ENCODE measurements at regions not wholly inside any gene's neighbourhood (a gene's known extent, or its start where the extent isn't known, plus 50 kb on each side); places are given as distances from the start of the nearest gene placed in this dataset.

DNA sequence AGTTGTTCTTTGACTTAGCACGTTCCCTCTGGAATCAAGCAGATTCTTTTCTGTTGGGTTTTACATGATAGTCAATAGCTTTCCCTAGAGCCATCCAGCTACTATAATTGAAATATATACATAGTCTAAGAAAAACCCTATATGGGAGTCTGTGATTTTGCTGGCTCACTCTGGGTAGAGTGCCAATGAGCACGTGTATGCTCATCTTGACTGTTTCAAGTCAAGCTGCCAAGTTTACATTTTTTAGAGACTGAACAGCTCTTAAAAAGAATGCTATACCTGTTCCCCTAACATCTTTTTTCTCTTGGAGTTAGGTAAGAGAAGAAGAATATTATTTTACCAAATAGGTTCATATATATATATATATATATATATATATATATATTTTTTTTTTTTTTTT, 182.8 kb upstream of the NRIP1 start:
- no peak for DNase-seq

DNA sequence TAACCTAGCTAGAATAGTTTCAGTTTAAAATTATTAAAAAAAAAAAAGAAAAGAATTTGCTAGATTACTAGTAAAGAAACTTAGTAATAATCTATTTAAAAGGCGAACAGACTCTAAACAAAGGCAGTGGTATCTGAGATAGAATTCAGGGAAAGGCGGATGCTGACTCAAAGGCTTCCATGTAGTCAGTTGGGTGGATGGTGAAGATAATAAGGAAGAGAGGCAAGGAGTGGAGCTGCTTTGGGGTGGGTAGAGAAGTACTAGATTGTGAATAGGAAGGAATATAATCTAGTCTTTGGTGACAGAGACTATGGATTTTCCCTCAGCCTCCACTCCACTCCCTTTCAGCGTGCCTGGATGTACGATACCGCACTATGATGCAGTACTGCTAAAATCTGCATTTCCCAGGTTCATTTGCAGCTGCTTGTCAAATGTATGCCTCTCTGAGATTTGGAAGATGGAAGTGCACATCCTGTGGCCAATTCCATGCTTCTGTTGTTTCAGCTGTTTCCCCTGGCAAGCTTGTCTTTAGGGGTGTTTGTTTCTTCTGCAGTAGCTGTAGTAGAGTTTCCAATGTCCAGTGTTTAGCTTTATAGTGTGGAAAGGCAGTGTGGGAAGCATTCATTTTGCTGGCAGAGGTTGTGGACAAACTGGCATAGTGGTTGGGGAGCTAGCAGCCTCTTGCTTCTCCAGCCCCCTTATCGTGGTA, 184.6 kb upstream of the NRIP1 start:
- DNase-seq = no peak

DNA sequence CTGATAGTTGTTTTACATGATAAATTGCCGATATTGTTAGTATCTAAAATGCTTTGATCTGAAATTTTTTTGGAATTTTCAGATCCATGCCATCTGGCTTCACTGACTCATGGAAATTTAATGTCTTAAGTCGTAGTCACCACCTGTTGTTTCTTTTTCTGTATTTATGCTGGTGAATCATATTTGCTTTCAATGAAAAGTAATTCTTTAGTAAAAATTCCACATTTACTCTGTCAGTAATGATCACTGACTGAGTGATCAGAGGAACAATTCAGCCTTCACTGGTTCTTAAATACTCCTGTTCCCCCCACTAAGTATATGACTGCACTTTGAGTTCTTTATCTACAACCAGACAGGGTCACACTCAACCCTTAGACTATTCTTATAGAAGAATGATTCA, 185.6 kb upstream of the NRIP1 start:
- no peak for DNase-seq

DNA sequence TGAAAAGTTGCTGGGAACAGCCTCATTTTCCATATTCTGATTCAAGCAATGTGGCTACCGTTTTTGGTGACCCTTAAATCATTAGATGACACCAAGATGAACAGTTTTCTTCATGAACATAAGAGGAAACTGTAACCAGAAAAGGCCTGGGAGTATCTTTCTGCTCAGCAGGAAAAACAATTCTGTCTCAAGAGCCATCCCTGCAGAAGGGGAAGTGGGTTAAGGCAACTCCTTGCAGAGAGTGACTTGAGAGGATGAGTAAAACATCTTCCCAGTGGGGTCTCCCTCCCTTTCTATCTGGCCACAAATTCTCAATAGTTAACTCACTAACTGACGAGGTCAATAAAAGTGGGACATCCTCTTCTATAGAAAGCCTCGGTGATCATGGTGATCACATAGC, 187.6 kb upstream of the NRIP1 start:
- DNase-seq = no peak

DNA sequence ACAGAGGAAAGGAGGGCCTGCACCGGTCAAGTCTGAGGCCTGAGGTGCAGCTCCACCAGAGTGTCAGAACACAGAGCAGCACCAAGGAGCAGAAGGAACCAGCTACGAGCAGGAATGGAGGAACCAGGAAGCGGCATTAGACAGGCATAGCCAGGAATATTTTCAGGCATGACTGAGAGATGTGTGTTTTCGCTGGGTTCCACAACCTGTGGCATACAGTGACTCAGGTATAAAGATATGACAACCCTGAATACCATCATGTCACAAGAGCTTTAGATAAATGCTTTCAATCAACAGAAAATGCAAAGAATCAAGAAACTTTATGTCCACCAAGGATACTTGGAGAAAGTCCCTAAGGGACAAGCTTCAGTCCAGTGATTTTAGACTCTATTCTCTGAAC, 189.3 kb upstream of the NRIP1 start:
- DNase-seq = no peak

DNA sequence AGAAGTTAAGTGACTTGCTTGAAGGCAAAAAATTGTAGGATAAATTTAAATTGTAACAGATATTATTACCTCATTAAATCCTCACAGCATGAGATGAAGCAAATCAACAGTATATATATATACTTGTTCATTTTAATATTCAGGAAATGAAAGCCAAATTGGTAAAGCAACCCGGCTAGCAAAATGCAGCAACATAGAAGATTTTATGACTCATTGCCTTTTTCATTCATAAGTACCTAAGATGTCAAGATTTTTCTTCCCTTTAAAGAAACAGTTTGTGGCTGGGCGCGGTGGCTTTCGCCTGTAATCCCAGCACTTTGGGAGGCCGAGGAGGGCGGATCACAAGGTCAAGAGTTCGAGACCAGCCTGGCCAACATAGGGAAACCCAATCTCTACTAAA, 190.5 kb upstream of the NRIP1 start:
- no peak for DNase-seq

DNA sequence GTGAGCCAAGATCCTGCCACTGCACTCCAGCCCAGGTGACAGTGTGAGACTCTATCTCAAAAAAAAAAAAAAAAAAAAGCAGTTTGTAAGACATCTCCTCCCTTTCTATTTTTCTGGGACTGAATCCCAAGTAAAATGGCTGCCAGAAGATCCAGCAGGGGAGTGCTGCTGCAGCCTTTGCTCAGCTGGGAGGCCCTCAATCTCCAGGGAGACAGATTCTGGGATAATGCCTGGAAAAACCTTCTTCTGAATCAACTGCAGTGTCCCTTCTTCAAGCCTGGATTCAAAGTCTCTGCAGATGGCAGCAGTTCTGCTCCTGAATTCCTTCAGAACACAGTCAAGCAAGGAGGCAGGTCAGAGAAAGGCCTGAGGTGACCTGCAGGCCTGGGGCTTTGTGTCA, 191.0 kb upstream of the NRIP1 start:
- DNase-seq = no peak

DNA sequence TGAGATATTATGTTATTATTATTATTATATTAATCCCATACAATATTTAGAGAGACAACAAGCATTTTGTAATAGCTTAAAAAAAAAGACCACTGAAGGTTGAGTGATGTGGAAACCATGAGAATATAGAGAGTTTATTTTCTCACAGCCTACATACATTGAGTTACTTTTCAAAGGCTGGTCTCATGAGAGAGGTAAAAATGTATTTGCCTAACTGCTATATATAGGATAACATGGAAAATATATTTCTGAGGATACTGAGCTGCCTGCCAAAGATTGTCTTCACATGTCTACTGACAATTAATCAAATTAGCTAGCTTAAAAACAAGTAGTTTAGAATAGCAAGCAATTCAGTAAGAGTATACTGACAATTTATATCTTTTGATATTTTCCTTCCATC, 192.2 kb upstream of the NRIP1 start:
- DNase-seq = no peak

DNA sequence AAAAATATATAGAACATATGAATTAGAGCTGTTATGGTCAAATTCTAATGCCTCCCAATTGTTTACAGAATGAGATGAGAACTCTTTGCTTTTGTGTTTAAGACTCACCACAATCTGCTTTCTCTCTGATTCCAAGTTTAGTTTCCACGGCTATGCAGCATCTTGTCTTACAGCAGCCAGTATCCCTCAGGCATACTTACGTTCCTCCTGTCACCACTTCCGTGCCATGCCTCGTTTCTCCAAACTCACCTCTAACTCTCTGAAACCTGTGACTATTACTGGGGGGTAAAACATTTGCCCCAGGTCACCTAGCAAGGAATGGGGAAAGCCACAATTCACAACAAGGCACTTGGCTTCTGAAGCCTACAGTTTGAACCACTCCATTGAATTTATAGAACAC, 192.8 kb upstream of the NRIP1 start:
- DNase-seq = no peak

DNA sequence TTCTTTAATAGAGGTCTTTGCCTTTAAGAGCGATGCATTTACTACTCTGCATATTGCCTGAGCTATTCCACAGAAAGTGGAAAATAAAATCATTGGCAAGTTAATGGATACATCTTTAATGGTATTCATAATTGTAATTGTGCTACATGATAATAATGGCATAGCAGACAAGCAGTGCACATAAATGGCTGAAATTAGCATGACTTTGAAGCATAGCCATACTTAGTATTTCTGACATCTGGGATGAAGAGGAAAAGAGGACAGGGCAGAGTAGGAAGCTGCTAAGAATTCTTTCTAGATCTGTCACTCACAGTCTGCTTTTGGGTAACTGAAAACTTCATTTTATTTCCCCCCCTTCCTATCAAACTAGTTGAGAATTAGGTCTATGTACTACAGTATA, 195.0 kb upstream of the NRIP1 start:
- DNase-seq = no peak

DNA sequence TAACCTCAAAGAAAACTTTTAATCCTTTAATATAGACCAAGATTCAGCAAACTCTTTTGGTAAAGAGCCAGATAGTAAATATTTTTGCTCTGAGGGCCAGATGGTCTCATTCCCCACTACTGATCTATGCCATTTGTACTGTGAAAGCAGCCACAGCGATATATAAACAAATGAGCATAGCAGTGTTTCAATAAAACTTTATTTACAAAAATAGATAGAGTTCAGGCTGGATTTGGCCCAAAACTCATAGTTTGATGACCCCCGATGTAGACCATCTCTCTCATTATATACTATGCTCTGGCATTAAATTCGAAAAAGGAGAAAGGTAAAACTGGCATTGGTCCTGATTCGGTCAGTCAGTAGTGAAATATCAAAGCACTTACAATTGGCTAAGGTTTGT, 195.8 kb upstream of the NRIP1 start:
- no peak for DNase-seq

DNA sequence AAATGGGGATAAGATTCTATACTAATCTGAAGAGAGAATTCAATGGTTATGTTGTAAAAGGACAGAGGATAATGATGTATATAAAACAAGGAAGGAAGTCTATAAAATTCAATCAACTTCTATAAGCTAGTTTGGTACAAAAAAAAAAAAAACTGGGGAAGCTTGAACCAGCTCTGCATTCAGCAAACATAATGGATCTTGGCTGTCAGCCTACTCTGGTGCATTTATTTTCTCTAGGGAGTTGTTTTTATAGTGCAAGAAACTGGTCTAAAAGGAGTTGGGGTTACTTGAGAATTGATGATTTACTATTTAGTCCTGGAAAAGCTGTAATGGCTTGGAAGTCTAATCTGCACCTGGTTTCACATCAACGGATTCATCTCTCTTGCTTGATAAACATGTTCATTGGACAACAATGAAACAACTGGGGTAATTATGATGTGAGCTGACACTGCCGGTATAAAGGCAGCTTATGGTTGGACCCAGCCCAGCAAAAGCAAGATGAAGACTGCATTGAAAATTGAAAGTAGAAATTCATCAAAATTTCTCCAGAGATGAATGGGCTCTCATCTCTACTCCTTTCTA, 199.4 kb upstream of the NRIP1 start:
- no peak for DNase-seq

DNA sequence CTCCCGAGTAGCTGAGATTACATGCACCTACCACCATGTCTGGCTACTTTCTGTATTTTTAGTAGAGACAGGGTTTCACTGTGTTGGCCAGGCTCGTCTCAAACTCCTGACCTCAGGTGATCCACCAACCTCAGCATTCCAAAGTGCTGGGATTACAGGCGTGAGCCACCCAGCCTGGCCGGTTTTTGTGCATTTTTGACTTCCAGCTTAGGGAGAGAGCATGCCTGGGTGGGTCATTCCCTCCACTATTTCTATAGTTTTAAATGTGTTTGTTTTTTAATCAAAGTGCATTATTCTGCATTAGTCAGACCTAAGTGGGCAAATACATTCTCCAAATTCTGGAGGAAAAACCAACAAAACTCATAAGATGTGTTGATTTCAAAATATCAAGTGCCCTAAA, 207.4 kb upstream of the NRIP1 start:
- no peak for DNase-seq

DNA sequence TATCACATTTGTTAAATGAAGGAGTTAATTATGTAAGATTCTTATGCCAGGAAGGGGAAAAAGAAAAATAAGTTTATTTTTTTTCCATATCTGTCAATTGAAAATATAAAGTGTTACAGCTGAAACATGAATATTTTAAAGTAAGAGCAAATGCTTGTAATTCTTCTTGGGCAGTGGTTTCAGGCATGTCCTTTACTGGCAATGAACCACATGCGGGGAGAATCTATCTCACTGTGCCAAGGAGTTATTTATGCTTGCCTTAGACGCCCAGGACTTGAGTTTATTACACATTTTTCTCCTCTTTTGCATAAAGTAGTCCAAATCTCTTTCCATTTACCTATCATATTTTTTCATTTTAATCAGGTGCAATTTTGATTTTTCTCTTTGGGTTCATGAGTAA, 207.8 kb upstream of the NRIP1 start:
- no peak for DNase-seq

DNA sequence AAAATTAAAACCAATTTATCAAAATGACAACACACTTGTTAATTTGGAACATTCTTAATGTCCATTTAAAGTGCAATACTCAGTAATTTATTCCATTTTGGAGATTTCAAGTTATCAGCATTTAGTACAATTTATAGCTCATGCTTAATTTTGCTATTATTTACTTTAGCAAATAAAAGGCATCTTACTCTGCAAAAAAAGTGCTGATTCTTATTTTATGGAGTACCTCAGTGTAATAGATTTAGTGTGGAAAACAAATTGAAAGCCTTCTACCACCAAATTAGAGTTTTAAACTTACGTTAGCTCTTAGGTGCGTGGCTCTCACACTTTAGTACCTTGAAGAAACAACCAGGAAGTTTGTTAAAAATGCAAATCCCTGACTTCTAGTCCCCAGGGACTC, 208.4 kb upstream of the NRIP1 start:
- no peak for DNase-seq

DNA sequence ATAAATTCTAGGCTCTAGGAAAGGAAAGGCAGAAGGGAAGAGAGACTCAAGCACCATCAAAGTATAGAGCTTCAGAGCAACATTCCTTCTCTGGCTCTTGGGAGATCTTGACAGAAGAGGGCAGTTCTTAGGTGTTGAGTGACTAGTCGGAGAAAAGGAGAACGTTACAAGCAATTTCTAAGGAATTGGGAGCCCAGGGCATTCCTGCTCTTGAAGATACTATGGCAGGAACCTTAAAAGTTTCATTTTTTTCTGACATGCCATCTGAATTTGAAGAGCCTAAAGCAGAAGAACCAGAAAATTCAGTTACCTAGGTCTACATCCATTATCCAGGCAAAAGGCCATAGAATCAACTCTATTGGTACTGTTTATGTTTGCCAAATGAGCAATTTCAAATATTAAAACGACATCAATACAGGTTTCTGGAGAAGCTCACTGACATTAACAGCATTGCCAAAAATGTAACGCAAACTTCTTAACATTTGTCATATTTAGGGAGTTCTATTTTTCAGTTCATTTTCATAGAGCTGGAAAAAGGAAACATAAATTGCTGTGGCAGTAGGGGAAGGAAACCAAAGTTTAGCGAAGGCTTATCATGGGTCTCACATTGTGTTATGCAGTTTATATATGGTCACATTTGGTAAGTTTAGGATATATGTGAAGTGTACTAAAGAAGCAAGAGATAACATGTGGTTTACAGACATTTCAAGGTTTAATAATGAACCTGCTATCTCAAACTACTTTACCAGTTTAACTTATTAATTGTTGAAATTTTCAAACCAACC, 210.1 kb upstream of the NRIP1 start:
- DNase-seq = no peak

DNA sequence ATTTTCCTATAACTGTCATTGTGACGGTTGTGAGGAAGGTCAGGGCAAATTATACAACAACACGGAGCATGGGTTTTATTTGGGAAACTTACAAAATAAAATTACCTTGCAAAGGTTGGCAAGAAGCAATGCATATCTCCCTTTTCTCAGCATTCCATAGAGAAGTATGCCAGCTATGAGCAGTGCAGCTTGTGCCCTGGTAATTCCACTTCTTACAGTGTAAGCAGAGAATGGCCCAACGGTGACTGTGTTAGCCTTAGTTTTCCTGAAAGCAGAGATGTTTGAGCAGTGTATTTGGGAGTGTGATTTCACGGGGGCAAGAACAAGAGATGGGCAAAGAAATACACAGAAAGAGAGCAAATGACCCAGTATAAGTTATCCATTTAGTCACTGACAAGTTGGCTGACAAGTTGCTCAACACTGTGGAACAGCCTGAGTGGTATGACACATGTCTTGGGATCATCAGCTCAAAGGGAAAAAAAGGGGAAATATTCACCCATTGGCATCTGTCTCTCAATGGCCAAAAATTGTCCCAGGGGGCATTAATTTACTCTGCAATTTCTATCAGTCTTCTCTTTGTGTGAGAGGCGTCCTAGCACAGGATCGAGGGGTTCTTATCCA, 210.9 kb upstream of the NRIP1 start:
- DNase-seq = no peak

DNA sequence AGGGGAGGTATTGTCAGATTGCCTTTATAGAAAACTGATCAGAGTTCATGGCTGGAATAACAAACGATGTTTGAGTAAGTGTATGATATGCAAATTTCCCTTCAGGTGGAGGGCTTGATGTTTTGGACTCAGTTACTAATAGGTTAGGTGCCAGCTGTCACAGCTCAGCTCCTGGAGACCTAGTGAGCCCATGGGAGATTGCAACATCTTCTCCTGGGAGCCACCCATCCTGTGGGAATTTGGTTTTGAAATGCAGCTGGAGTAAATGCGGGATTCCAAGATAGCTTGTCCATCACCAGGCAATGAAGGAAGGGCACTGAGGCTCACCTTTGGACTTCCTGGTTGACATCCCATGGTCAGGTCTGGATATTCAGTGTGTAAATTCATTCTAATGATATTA, 211.4 kb upstream of the NRIP1 start:
- no peak for DNase-seq

DNA sequence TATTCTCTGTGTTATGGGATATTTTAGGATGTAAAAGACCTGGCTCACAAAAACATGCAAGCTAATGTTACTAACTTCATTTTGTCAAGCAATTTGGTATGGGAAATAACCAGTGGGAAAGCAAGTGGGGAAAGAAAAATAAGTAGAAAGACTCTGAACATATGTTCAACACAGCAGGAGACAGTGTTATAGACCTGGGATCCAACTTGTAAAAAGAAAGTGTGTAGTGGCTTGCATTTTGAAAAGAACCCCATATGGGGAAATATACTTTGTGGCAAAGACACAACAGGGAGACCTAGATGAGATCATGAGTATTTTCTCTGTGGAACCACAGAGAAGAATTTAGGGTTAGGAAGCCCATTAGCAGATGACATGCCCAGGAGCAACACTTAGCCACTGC, 212.7 kb upstream of the NRIP1 start:
- no peak for DNase-seq

DNA sequence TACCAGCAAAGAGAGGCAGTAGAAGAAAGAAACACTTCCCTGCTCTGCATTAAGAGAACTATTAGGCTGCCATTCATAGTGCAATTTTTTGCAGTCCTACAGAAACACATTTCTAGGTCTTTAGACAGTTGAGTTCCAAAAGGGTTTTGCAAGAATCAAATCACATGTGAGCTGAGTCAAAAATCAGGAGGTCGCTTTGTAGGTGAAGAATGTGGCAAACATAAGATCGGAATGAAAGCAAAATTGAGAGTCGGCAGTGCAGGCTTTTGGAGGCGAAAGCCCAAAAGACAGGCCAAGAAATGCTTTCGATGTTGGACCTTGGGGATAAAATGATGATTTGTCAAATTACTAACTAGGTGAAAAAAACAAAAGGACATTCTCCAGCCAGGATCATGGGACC, 213.5 kb upstream of the NRIP1 start:
- no peak for DNase-seq

DNA sequence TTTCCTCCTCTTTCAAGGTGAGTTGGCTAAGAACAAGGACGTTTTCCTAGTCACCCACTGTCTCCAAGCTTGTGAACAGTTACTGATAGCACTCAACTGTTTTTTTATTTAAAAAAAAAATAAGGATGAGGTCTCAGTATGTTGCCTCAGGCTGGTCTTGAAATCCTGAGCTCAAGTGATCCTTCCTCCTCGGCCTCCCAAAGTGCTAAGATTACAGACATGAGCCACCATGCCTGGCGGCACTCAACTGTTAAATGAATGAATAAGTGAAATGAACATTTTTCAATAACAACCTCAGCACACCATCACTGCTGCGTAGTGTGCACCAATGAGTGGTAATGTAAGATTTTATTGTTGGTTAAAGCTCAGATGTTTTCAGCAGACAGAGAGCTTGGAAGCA, 214.1 kb upstream of the NRIP1 start:
- DNase-seq = no peak

DNA sequence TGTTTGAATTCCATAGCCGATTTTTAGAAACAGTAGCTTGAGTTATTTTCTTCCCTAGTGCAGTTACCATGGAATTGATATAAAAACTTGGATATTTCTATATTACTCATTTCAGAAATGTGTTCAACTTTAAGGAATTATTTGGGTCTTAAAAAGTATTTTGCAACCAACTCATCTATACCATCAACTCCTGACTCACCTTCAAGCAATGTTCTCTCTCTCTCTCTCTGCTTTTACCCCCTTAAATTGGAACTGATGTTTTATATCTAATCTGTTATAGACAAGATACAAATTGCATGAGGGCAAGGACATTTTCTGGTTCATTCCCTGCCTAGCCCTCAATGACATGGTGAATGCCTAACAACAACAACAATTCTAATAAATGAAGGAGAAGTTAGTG, 214.7 kb upstream of the NRIP1 start:
- DNase-seq = no peak

DNA sequence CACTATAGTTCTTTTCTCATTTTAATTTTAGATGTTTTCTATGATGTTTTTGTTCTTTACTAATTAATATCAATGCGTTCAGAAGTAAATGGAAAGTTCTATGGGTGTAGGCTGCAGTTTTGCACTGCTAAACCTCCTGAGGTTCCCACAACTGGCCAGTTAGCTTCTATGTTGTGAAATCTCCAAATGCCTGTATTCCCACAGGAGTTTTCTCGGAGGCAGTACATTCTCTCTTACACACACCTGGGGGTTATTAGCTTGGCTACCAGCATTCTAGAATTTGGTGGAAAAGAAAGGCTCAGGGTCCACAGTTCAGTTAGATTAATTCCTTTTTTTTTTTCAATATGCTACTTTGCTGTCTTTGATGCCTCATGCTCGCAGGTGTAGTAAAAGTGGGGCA, 216.9 kb upstream of the NRIP1 start:
- DNase-seq = no peak

DNA sequence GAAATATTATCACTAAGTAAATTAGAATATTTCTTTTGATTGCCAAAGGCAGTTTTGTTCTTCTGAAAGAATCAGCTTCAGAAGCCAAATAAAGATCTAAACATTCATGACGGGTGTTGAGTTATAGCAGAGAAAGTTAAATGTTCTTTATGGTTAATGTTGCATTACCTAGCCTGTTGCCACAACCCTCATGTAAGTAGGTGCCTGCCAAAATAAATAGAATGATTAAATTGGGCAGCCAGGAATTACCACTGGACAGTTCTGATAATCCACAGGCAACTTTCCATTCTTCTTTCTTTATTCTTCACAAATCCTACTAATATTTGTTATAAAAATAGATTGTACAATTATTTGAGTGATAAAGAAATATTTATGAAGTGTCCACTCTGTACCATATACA, 217.9 kb upstream of the NRIP1 start:
- DNase-seq = no peak
